PC-9 (cell line): ENCODE measurements at regions not wholly inside any gene's neighbourhood (a gene's known extent, or its start where the extent isn't known, plus 50 kb on each side); places are given as distances from the start of the nearest gene placed in this dataset.

Experiments used
- EZH2 ChIP-seq: fragments of 200-600 bp; sonication (generic); IDR thresholded peaks from 2 replicates; pipeline ENCODE4 v1.8.0; 2017; ENCODE audit warnings: antibody characterized with exemption, low read depth
- TF ChIP-seq, protein P1 (sequence below): fragments of 200-600 bp; sonication (generic); conservative IDR thresholded peaks from 2 replicates; pipeline ENCODE4 v1.6.1; 2017; ENCODE audit warnings: mixed run types, antibody characterized with exemption, mild to moderate bottlenecking, moderate library complexity

DNA sequence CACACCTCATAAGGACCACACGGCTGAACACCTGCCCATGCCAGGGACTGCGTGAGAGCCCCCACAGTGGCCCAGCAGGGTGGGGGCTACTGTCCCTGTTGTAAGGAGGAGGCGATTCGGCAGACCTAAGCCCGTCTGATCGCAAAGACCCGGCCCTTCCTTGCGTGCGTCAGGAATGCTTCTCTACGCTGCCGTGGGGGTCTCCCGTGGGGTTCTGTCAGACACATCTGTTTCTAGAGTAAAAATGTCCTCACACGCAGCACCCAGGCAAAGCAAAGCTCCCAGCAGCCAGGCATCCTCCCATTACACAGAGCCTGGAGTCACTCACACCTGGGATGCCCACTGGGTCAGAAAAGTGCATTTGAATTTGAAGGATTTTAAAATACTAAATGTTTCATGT lies 147.7 kb upstream of the SOX1 start:
- TF ChIP-seq, protein P1, sequence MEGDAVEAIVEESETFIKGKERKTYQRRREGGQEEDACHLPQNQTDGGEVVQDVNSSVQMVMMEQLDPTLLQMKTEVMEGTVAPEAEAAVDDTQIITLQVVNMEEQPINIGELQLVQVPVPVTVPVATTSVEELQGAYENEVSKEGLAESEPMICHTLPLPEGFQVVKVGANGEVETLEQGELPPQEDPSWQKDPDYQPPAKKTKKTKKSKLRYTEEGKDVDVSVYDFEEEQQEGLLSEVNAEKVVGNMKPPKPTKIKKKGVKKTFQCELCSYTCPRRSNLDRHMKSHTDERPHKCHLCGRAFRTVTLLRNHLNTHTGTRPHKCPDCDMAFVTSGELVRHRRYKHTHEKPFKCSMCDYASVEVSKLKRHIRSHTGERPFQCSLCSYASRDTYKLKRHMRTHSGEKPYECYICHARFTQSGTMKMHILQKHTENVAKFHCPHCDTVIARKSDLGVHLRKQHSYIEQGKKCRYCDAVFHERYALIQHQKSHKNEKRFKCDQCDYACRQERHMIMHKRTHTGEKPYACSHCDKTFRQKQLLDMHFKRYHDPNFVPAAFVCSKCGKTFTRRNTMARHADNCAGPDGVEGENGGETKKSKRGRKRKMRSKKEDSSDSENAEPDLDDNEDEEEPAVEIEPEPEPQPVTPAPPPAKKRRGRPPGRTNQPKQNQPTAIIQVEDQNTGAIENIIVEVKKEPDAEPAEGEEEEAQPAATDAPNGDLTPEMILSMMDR, result no peak
- TF ChIP-seq EZH2, result no peak
